ENCODE measurements at regions not wholly inside any gene's neighbourhood (a gene's known extent, or its start where the extent isn't known, plus 50 kb on each side); places are given as distances from the start of the nearest gene placed in this dataset.
"Not testable (repeated sequence)": the region's sequence is repeated elsewhere in the genome, so short reads cannot be mapped to it uniquely, and the experiment has no call there.

GRCh38 chr6:113060664-113061063, 713.5 kb downstream of the RFPL4B start:
- DNase-seq = no peak

- DNase-seq = no peak
These were observed 718.5 kb downstream of the RFPL4B start for GRCh38 chr6:113065611-113066010.

- DNase-seq = no peak
These were observed 720.6 kb downstream of the RFPL4B start for GRCh38 chr6:113067612-113068275.

- DNase-seq = no peak
These were observed 721.4 kb downstream of the RFPL4B start for GRCh38 chr6:113068570-113068969.

GRCh38 chr6:113070681-113071080, 723.6 kb downstream of the RFPL4B start:
- DNase-seq = not testable (repeated sequence)

- no peak for DNase-seq
These were observed 726.6 kb downstream of the RFPL4B start for GRCh38 chr6:113073611-113074191.

- DNase-seq = no peak
These were observed 729.0 kb downstream of the RFPL4B start for GRCh38 chr6:113076116-113076515.

GRCh38 chr6:113076816-113077215, 729.7 kb downstream of the RFPL4B start:
- DNase-seq = no peak

GRCh38 chr6:113077794-113078193, 730.7 kb downstream of the RFPL4B start:
- DNase-seq = no peak

GRCh38 chr6:113078791-113079190, 731.7 kb downstream of the RFPL4B start:
- DNase-seq = no peak

GRCh38 chr6:113082745-113083144, 735.6 kb downstream of the RFPL4B start:
- no peak for DNase-seq

GRCh38 chr6:113083947-113084346, 736.8 kb downstream of the RFPL4B start:
- DNase-seq = no peak

- no peak for DNase-seq
These were observed 741.9 kb downstream of the RFPL4B start for GRCh38 chr6:113089056-113089455.

- no peak for DNase-seq
These were observed 745.7 kb downstream of the RFPL4B start for GRCh38 chr6:113092795-113093194.

- no peak for DNase-seq
These were observed 747.6 kb downstream of the RFPL4B start for GRCh38 chr6:113094779-113095178.

- DNase-seq = no peak
These were observed 748.7 kb downstream of the RFPL4B start for GRCh38 chr6:113095841-113096240.

GRCh38 chr6:113102761-113103160, 754.4 kb upstream of the MARCKS start:
- DNase-seq = no peak

GRCh38 chr6:113103634-113104361, 753.3 kb upstream of the MARCKS start:
- no peak for DNase-seq

- DNase-seq = no peak
These were observed 752.6 kb upstream of the MARCKS start for GRCh38 chr6:113104541-113104940.

- DNase-seq = no peak
These were observed 752.2 kb upstream of the MARCKS start for GRCh38 chr6:113104951-113105350.

- no peak for DNase-seq
These were observed 746.9 kb upstream of the MARCKS start for GRCh38 chr6:113110211-113110610.

GRCh38 chr6:113111550-113111949, 745.6 kb upstream of the MARCKS start:
- no peak for DNase-seq

GRCh38 chr6:113112086-113112485, 745.1 kb upstream of the MARCKS start:
- DNase-seq = no peak

- DNase-seq = no peak
These were observed 741.9 kb upstream of the MARCKS start for GRCh38 chr6:113115196-113115595.
